NB4 (cell line): ENCODE measurements at regions not wholly inside any gene's neighbourhood (a gene's known extent, or its start where the extent isn't known, plus 50 kb on each side); places are given as distances from the start of the nearest gene placed in this dataset.

ENCODE experiments used
- CTCF ChIP-seq: IDR thresholded peaks from one replicate; pipeline ENCODE4 v1.5.1; 2012; ENCODE audit warnings: low read depth, low read length
- POLR2A ChIP-seq: IDR thresholded peaks from 2 replicates; pipeline ENCODE4 v1.6.1; 2011; ENCODE audit warnings: mild to moderate bottlenecking; ENCODE audit not compliant: insufficient read length; ENCODE audit errors: extremely low read depth

GRCh38 chr7:36085096-36085495 lies 68.0 kb upstream of the EEPD1 start:
- TF ChIP-seq CTCF (no peak), POLR2A (no peak)
